MG63 (cell line): ENCODE measurements at regions not wholly inside any gene's neighbourhood (a gene's known extent, or its start where the extent isn't known, plus 50 kb on each side); places are given as distances from the start of the nearest gene placed in this dataset.

Source experiments
- DNase-seq: peaks from one replicate; pipeline ENCODE4 v3.0.0-alpha.2; 2020
- H3K27me3 ChIP-seq: fragments of 250-450 bp; sonication (Bioruptor Pico); 2 replicates; pipeline ENCODE4 v1.5.1; 2020; ENCODE audit warnings: mild to moderate bottlenecking, moderate library complexity
- H3K36me3 ChIP-seq: fragments of 250-450 bp; sonication (Bioruptor Pico); 2 replicates; pipeline ENCODE4 v1.5.1; 2020; ENCODE audit warnings: mild to moderate bottlenecking, moderate library complexity
- H3K4me3 ChIP-seq: fragments of 250-450 bp; sonication (Bioruptor Pico); 2 replicates; pipeline ENCODE4 v1.5.1; 2020; ENCODE audit warnings: mild to moderate bottlenecking, moderate library complexity
- H3K9me3 ChIP-seq: fragments of 250-450 bp; sonication (Bioruptor Pico); 2 replicates; pipeline ENCODE4 v1.5.1; 2020; ENCODE audit warnings: mild to moderate bottlenecking, moderate library complexity

DNA sequence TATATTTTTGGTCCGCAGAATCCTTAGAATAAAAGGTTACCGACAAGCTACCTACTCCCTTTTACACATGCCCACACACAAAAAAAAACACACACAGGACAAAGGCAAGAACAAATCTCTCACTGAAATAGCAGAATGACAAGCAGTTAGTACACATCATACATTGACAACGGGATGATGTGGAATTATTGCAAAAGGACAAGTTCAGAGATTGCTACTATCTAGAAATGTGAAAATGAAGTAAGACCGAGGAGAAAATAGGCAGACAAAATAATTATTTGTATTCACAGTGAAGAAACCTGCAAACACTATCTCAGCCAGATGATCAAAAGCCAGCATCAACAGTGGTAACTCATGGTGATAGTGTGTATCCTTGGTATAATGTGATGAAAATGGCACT lies 112.2 kb upstream of the C3orf80 start:
- Histone ChIP-seq H3K9me3 (0 out of 2 replicates have a peak, but pooled peaks cover 2% of the 10 kb centered on the region), H3K36me3 (no peaks in the 10 kb centered on the region), H3K4me3 (no peak overlapping the region), H3K27me3 (no peaks in the 10 kb centered on the region)
- no peak for DNase-seq

DNA sequence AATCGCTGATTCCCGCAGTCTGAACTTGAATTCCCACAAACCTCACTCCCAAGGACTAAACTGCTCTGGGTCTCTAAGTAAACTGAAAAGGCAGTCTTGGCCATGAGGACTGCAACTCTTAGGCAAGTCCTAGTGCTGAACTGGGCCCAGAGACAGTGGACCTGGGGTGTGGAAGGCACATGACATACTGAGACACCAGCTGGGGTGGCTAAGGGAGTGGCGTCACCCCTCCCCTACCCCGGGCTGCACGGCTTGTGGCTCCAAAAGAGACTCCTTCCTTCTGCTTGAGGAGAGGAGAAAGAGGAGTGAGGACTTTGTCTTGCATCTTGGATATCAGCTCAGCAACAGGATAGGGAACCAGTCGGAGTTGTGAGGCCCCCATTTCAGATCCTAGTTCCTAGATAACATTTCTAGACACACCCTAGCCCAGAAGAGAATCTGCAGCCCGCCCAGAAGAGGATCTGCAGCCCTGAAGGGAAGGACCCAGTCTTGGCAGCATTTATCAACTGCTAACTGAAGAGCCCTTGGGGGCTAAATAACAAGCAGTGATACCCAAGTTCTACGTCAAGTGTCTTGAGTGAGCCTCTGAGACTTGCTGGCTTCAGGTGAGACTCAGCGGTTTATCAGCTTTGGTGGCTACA lies 110.7 kb upstream of the C3orf80 start:
- H3K9me3 ChIP-seq: 0 out of 2 replicates have a peak, but pooled peaks cover 2% of the 10 kb centered on the region
- DNase-seq: no peak
- H3K27me3 ChIP-seq: no peaks in the 10 kb centered on the region

DNA sequence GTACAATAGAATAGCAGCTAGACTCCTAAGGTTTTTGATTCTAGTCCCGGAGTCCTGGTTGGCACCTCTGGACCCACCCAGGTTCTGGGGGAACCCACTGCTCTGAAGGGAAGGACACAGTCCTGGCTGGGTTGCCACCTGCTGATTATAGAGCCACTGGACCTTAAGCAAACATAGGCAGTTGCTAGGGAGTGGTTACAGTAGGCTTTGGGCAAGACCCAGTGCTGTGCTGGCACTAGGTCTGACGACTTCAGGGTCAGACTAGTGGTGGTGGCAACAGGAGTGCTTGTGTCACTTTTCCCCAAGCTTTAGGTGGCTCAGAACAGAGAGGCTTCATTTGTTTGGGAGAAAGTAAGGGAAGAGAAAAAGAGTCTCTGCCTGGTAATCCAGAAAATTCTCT lies 109.8 kb upstream of the C3orf80 start:
- 0 out of 2 replicates have a peak, but pooled peaks cover 6% of the 10 kb centered on the region for H3K9me3 ChIP-seq
- no peaks in the 10 kb centered on the region for H3K36me3 ChIP-seq

More for the DNA sequence above, 110.7 kb upstream of the C3orf80 start:
- Histone ChIP-seq H3K36me3 (no peaks in the 10 kb centered on the region), H3K4me3 (no peak overlapping the region)

DNA sequence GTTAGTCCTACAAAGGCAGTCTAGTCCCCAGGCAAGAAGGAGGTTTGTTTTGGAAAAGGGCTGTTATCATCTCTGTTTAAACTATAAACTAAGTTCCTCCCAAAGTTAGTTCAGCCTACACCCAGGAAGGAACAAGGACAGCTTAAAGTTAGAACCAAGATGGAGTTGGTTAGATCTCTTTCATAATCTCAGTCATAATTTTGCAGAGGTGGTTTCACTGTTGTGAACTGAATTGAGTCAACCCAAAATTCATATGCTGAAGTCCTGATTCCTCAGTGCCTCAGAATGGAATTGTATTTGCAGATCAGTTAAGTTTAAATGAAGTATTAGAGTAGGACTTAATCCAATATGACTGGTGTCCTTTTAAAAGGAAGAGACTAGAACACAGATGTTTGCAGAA lies 101.0 kb upstream of the C3orf80 start:
- Histone ChIP-seq H3K4me3 (no peak overlapping the region), H3K27me3 (no peaks in the 10 kb centered on the region), H3K9me3 (0 out of 2 replicates have a peak, but pooled peaks cover 5% of the 10 kb centered on the region), H3K36me3 (no peaks in the 10 kb centered on the region)
- DNase-seq: no peak

More for the DNA sequence above, 109.8 kb upstream of the C3orf80 start:
- no peak overlapping the region for H3K4me3 ChIP-seq
- DNase-seq: no peak
- H3K27me3 ChIP-seq: no peaks in the 10 kb centered on the region

DNA sequence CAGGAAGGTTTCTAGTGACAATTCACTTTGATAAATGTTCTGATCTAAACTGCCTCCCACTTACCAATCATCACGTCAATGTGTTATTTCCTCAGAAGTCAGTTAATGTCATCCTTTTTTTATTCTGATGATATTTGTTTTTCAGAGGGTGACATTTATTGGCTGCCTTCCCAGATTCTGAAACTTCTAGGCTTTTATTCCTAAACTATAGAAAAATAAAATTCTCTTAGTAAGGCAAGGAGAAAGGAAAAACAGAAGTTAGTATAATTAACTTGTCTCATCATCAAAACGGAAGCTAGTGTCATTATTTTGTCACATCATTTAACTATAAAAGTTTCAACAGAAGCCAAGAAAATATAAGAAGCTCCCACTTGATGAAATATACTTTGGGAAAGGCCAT lies 100.0 kb upstream of the C3orf80 start:
- Histone ChIP-seq H3K27me3 (no peaks in the 10 kb centered on the region), H3K9me3 (0 out of 2 replicates have a peak, but pooled peaks cover 2% of the 10 kb centered on the region), H3K36me3 (no peaks in the 10 kb centered on the region), H3K4me3 (no peak overlapping the region)
- no peak for DNase-seq

DNA sequence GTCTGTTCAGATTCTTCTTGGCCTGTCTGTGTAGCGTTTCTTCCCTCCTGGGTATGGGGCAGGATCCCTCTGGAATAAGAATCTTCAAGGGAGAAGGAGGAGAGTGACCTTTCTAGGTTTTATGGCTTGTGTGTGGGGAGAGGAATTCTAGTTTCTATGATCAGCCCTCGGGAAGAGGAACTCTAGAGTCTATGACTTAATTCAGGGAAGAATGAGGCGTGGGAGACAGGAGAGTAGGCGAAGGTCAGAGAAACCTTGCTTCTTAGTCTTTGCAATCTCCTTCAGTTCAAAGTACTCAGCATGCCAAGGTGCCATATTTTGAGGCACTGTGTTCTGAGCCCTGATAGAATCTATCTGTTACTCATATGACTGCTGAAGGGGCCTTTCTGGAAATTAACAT lies 99.2 kb upstream of the C3orf80 start:
- H3K4me3 ChIP-seq: no peak overlapping the region
- no peak for DNase-seq
- H3K36me3 ChIP-seq: no peaks in the 10 kb centered on the region
- no peaks in the 10 kb centered on the region for H3K9me3 ChIP-seq
- no peaks in the 10 kb centered on the region for H3K27me3 ChIP-seq

GRCh38 chr3:160126761-160127160 lies 98.5 kb upstream of the C3orf80 start:
- DNase-seq: no peak
- no peaks in the 10 kb centered on the region for H3K36me3 ChIP-seq
- no peaks in the 10 kb centered on the region for H3K27me3 ChIP-seq
- no peaks in the 10 kb centered on the region for H3K9me3 ChIP-seq
- H3K4me3 ChIP-seq: no peak overlapping the region

GRCh38 chr3:160127308-160127707 lies 97.9 kb upstream of the C3orf80 start:
- Histone ChIP-seq H3K36me3 (no peaks in the 10 kb centered on the region), H3K9me3 (no peaks in the 10 kb centered on the region), H3K27me3 (no peaks in the 10 kb centered on the region), H3K4me3 (no peak overlapping the region)
- no peak for DNase-seq

GRCh38 chr3:160128056-160128455 lies 97.2 kb upstream of the C3orf80 start:
- Histone ChIP-seq H3K27me3 (no peaks in the 10 kb centered on the region), H3K9me3 (no peaks in the 10 kb centered on the region), H3K4me3 (no peak overlapping the region), H3K36me3 (no peaks in the 10 kb centered on the region)
- DNase-seq: no peak

DNA sequence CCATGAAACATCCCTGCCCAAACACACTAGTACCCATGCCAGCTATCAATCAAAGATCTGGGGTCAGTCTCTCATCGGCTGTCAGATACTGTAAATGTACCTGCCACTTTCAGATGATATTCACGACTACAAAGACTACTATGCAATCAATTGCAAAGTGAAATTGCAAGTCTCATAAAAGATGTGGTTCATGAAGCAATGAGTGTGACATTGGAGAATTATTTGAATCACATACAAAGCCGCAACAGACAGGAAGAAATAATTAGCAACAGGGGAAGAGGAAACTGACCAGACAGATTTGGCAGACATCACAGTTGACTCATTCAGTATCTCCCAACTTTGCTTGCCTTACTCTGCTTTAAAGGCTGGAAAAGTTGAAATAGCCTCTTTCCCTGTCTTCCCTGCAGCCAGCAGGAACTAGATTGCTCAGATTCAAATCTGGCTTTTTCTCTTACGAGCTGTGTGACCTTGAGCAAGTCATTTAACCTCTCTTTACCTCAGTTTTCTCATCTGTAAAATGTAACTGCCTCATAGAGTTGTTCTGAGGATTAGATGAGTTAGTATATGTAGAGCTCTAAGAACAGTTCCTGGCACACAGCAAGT lies 95.7 kb upstream of the C3orf80 start:
- no peaks in the 10 kb centered on the region for H3K36me3 ChIP-seq
- no peaks in the 10 kb centered on the region for H3K27me3 ChIP-seq
- H3K9me3 ChIP-seq: no peaks in the 10 kb centered on the region
- no peak overlapping the region for H3K4me3 ChIP-seq
- peak; percentile 68 for DNase-seq

DNA sequence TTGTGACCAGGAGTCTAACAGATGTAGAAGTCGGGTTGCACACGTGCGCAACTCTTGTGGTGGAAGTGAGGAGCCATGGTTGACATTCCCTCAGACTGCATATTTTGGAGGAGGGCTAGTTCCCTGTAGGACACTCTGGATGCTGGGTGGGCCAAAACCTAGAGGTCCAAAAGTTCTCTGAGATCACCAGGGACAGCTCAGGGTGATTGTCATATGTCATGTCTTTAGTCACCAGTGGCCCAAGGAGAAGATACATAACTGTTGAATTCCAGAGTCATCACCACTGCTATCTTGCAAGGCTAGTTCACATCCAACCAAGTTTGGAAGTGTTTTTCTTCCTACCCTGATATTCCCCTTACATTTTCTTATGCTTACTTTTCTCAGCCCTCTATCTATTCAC lies 95.2 kb upstream of the C3orf80 start:
- no peak for DNase-seq
- no peaks in the 10 kb centered on the region for H3K36me3 ChIP-seq
- H3K4me3 ChIP-seq: no peak overlapping the region
- no peaks in the 10 kb centered on the region for H3K9me3 ChIP-seq
- no peaks in the 10 kb centered on the region for H3K27me3 ChIP-seq

DNA sequence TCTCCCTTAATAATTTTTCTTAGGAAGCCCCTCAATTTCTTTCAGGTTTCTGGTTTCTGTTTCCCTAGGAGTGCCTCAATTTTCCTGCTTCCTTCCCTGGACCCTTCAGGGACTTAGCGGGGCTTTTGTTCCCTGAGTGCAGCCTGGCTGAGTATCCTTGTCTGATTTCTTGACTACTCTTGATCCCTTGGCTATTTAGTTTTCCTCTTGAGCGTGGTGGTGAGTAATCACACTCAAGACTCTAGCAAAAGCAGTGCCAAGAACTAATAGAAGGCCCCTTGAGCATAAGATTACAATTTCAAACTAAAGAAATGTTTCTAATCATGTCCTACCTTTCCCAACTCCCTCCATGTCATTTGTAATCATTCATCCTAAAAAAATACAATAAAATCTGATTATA lies 94.3 kb upstream of the C3orf80 start:
- no peaks in the 10 kb centered on the region for H3K36me3 ChIP-seq
- no peaks in the 10 kb centered on the region for H3K27me3 ChIP-seq
- no peak overlapping the region for H3K4me3 ChIP-seq
- DNase-seq: peak; percentile 15
- H3K9me3 ChIP-seq: no peaks in the 10 kb centered on the region

GRCh38 chr3:160132226-160132625 lies 93.0 kb upstream of the C3orf80 start:
- no peak overlapping the region for H3K4me3 ChIP-seq
- peak; percentile 75 for DNase-seq
- no peaks in the 10 kb centered on the region for H3K36me3 ChIP-seq
- no peaks in the 10 kb centered on the region for H3K9me3 ChIP-seq
- H3K27me3 ChIP-seq: no peaks in the 10 kb centered on the region

- Histone ChIP-seq H3K4me3 (no peak overlapping the region), H3K27me3 (no peaks in the 10 kb centered on the region), H3K9me3 (no peaks in the 10 kb centered on the region), H3K36me3 (no peaks in the 10 kb centered on the region)
- DNase-seq: no peak
Observed at GRCh38 chr3:160133757-160134156, 91.5 kb upstream of the C3orf80 start.

DNA sequence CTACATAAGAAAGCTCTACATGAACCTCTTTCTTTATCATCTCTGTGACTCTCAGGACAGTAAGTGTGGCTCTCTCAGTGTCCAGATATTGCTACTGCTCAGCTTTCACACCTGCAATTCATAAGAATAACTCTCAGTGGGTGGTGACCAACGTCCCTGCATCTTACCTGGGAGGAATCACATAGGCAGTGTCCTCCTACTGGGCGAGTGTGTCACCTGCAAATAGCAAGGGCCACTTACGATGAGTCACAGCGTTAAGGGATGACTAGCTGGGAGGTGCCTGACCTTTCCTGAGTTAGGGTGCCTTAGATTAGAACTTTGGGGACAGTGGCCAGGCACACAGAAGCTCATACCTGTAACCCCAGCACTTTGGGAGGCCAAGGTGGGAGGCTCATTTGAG lies 90.8 kb upstream of the C3orf80 start:
- H3K36me3 ChIP-seq: no peaks in the 10 kb centered on the region
- no peak for DNase-seq

GRCh38 chr3:160134964-160135363 lies 90.3 kb upstream of the C3orf80 start:
- no peak for DNase-seq
- no peaks in the 10 kb centered on the region for H3K27me3 ChIP-seq
- H3K4me3 ChIP-seq: no peak overlapping the region
- H3K36me3 ChIP-seq: no peaks in the 10 kb centered on the region
- no peaks in the 10 kb centered on the region for H3K9me3 ChIP-seq

More for the DNA sequence above, 90.8 kb upstream of the C3orf80 start:
- H3K9me3 ChIP-seq: no peaks in the 10 kb centered on the region
- no peaks in the 10 kb centered on the region for H3K27me3 ChIP-seq
- no peak overlapping the region for H3K4me3 ChIP-seq

- Histone ChIP-seq H3K27me3 (no peaks in the 10 kb centered on the region), H3K36me3 (no peaks in the 10 kb centered on the region), H3K9me3 (no peaks in the 10 kb centered on the region; the same call in 1 of the 2 replicates), H3K4me3 (no peak overlapping the region)
- DNase-seq: no peak
Observed at GRCh38 chr3:160135851-160136250, 89.4 kb upstream of the C3orf80 start.

- Histone ChIP-seq H3K4me3 (no peak overlapping the region), H3K36me3 (no peaks in the 10 kb centered on the region), H3K9me3 (no peaks in the 10 kb centered on the region; the same call in 1 of the 2 replicates), H3K27me3 (no peaks in the 10 kb centered on the region)
- DNase-seq: no peak
Observed at GRCh38 chr3:160136421-160136820, 88.8 kb upstream of the C3orf80 start.
